C1 segment of cervical spinal cord (tissue), 14 donors: ENCODE measurements at regions not wholly inside any gene's neighbourhood (a gene's known extent, or its start where the extent isn't known, plus 50 kb on each side); places are given as distances from the start of the nearest gene placed in this dataset.

Experiments used
- DNase-seq, 14 donors: peaks; one replicate each; lab custom pipeline; 2025; lab: John Stamatoyannopoulos, UW

- no peak for DNase-seq
Measured at GRCh38 chr18:51580580-51580979, 383.1 kb upstream of the MEX3C start.

DNA sequence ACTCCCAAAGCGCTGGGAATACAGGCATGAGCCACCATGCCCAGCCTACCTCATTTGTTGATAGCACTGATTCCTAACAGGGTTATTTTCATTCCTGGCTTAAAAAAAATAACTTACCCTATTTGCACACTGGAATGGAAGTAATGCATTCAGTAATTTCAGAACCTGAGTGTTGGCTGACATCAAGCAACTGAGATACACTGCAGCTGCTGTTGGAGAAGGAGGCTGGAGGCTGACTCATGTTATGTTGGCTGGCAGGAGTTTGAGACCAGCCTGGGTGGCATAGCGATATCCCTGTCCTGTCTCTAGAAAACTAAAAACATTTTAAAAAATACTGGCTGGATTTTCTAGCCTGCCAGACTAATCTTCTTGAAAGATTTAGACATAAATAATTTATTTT, 385.1 kb upstream of the MEX3C start:
- no peak for DNase-seq

- DNase-seq, result no peak
Measured at GRCh38 chr18:51588616-51589015, 391.1 kb upstream of the MEX3C start.

DNA sequence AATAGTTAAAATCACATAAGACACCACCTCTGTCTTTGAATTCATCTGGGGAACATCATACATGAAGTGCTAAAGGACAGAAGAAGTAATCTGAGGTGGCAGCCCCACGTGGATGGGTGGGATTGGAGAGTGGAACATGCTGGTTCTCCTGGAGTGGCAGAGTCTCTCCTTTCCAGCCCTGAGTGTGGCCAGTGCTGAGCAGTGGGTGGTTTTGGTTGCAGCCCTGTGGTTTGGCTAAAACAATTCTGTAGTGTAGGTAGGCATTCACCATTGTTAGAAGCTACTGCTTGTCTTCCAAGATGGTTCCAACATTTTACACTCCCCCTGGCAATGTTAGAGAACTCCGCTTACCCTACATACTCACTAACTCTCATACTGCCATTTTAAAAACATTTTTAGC, 396.4 kb upstream of the MEX3C start:
- DNase-seq, result no peak

DNA sequence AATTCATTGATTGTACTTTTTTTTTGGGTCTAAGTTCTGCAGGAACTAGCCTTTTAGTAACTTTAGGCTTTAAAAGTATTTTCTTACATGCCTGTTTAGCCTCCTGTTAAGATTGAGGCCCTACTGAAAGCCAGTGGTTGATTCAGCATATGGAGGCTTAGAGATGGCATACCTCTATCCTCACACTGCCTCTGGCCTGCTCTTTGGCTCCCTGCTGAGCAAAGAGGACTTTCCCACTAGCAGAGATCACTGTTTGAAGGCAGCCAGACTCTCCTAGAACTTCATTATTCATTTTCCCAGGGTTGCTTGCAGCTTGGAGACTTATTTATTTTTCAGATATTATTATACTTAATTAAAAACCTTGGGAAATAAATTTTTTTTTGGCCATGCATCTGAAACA, 405.6 kb upstream of the MEX3C start:
- DNase-seq, result no peak

- DNase-seq, result no peak
Measured at GRCh38 chr18:51603551-51603950, 406.1 kb upstream of the MEX3C start.

GRCh38 chr18:51610481-51610880, 413.0 kb upstream of the MEX3C start:
- DNase-seq, result no peak

DNA sequence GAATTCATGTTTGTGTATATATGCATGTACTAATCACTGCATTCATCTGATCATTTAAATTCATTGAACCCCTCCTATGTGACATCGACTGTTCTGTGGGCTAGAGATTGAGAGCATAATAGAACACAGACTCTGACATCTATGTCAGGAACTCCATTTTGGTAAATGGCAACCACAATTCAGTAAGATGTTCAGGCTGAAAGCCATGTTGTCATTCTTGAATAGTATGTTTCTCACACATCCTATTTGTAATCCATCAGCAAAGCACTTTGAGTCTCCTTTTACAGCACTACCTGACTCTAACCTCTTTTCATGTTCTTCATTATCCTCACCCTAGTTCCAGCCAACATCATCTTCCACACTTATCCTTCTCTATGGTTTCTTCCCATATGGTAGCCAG, 413.8 kb upstream of the MEX3C start:
- no peak for DNase-seq

GRCh38 chr18:51614033-51614432, 416.6 kb upstream of the MEX3C start:
- DNase-seq, result no peak

DNA sequence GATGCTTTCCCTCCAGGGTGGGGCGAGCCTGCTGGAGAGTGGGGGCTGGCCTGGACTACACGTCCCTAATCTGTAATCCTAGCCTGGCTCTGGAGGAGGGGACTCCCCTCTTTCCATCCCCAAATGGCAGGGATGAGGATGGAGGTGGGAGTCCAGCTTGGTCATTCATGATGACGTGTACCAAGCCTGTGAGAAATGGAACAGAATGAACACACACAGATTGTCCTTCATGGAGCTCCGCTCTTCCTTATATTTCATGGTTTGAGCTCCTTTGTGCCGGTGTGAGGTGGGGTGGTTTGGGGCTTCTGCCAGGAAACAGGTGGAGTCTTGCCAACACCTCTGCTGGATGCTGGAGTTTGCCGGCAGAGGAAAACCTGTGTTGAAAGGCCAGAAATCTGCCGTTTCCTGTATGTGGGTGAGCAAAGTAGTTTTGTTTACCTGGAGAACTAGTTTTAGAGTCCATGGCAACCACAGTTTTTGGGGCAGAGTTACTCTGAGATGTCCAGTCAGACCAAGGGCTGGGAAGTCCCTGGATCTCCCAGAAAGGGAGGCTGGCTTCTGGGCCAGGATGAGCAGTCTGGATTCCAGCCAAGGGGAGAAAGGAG, 417.6 kb upstream of the MEX3C start:
- DNase-seq, result no peak

DNA sequence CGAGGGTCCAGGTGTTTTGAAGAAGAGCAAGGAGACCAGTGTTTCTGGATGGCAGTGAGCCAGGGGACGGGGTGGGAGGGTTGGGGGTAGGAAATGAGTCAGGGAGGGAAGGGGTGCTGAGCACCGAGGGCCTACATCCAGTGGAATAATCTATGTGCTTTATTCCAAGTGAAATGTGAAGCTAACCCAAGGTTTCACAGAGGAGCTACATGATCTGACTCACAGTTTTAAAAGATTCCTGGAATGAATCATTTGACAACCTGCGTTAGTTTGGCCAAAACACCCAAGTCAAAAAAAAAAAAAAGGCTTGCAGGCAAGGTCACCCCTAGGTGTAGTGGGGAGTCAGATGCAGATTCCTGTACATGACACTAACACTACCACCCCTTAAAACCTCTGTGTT, 419.7 kb upstream of the MEX3C start:
- DNase-seq, result no peak

DNA sequence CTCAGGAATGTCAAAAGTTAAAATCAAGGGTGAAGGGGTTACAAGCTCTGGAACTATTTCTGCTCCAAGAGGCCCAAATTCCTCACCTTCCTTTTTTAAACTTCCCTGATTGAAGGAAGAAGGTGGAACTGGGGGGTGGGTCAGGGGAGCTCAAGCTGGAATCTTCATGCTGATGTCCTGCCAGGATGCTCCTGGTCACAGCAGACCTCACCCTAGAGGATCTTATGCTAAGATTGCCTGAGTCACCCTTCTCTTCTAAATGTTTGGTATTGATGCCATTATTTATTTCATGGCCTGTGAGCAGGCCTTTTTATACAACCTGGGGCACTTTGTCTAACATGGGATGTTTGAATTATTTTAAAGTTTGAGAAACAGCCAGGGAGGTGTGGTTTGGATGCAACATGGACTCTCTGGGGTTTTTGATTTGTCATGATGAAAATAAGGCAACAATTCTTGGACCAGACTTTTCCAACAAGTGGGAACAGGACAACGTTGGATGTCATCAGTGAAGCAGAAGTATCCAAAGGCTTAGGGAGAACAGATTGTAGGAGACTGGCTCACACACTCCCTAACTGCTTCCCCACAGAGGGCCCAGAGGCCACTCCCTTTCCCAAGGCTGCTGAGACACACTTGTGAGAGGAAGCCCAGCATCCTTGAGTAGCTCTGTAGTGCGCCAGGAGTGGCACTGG, 420.2 kb upstream of the MEX3C start:
- DNase-seq, result no peak

GRCh38 chr18:51619283-51619682, 421.8 kb upstream of the MEX3C start:
- no peak for DNase-seq

DNA sequence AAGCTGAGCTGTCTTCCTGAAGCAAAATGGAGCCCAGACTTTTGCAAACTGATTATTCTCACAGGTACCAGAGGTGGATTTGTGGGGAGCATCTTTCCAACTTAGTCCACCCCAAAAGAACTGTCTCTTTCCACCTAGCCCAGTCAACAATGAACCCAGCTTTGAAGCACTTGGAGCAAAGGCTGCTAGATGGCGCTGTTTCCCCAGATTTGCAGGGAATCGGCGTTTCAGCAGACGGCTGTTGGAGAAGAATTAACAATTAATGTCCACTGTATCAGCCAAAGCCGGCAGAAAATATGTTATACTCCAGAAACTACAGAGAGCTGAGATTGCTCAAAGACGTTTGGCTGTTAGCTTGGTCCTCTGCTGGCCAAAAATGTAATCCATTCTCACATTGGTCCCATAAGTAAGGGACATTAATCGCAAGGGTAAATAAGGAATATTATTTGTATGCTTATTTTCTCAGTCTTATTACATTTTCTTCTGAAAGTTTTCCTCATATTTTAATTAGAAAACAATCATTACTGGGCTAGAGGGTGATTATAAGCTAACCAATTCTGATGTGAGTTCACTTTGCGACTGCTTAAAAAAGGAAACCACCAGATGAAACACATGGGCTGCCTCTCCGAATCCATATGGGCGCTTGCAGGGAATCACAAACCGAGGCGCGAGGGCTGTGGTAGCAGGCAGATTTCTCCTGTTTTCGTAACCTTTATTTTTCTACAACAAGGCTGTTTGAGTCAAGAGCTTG, 423.8 kb upstream of the MEX3C start:
- peak in 12 of 14 donors; percentile 1 to 53 (median 36) for DNase-seq

DNA sequence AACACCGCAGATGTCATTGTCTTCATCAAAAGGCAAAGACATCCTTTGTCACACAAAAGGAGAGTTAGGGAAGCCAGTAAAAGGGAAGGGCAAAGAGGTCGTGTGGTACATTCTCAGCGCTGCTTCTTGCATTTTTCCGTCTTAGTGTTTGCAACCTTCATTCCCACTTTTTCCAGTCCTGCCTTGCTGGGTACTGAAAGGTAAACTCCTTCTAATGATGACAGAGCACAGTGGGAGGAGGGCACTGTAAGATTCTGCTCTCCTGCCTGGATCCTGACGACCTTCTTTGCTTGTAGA, 424.3 kb upstream of the MEX3C start:
- no peak for DNase-seq

DNA sequence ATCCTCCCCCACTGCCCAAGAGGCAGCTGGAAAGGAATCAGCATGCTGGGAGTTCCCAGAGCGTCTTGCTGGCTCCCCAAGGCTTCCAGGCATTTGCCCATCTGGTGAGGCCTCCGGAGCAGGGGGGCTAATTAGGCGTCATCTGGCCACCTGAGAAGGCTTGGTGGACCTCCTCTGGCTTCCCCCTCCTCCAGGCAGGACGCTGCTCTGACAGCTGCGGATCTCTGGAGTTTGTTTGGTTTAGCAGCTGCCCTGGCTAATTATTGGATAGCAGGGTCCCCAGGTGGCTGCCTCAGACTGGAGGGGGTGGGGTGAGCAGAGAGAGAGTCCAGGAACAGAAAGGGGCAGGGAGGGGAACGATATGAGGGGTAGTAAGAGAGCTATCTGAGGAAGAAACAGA, 425.2 kb upstream of the MEX3C start:
- no peak for DNase-seq

GRCh38 chr18:51623653-51624052, 426.2 kb upstream of the MEX3C start:
- no peak for DNase-seq

DNA sequence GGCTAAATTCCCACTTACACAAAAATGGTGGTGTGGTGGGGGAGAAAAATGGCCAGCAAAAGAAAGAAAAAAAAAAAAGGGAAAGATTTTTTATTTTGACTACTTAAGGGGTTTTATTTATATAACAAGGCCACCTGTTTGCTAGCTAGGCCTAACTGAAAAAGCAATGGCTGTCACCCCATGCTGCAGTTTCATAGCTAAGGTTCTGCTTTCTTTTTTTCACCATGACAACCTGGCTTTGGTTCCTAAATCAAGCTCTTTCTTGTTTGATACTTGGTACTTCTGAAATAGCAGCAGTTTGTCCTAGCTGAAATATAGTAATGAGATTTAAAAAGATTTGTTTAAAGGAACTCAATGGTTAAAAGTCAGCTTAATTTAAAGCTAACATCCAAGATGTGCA, 433.2 kb upstream of the MEX3C start:
- DNase-seq, result no peak

GRCh38 chr18:51637881-51638280, 440.4 kb upstream of the MEX3C start:
- no peak for DNase-seq

DNA sequence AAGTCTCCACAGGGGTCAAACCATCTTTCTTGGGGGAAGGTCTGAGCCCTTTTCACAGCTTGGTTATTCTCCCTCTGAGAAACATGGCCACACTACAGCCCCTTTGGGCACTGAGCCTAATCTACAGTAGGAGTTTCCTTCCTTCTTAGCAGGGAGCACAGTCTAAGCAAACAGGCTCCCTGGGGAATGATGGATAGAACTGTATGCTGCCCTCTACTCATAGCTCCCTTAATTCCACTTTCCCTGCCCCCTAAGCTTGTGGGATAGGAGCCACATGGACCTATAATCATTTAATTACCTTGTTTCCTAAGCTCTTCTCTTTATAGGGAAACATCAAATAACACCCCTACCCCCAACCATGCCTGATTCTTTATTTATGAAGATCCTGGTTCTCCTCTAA, 442.1 kb upstream of the MEX3C start:
- no peak for DNase-seq

GRCh38 chr18:51643483-51643882, 446.0 kb upstream of the MEX3C start:
- no peak for DNase-seq

- no peak for DNase-seq
Measured at GRCh38 chr18:51645607-51646006, 448.1 kb upstream of the MEX3C start.

GRCh38 chr18:51647346-51647745, 449.9 kb upstream of the MEX3C start:
- no peak for DNase-seq
